Esophagus squamous epithelium (tissue), 5 donors: ENCODE measurements at regions not wholly inside any gene's neighbourhood (a gene's known extent, or its start where the extent isn't known, plus 50 kb on each side); places are given as distances from the start of the nearest gene placed in this dataset.

Experiments
- DNase-seq: peaks from one replicate; lab custom pipeline; 2025; lab: John Stamatoyannopoulos, UW
- H3K27ac ChIP-seq, 4 donors: fragments of 200-600 bp; sonication (generic); one replicate each; pipeline ENCODE4 v1.5.1; 2016 to 2019; ENCODE audit warnings: mild to moderate bottlenecking in 1 of 4
- H3K27me3 ChIP-seq, 4 donors: fragments of 200-600 bp; sonication (generic); 1 replicate in 3 of 4; 2 replicates in 1 of 4; pipeline versions ENCODE4 v1.5.1 to v1.6.0; 2017 to 2021; ENCODE audit warnings: antibody characterized with exemption in 1 of 4
- H3K36me3 ChIP-seq, 3 donors: fragments of 200-600 bp; sonication (generic); one replicate each; pipeline ENCODE4 v1.5.1; 2016 to 2019
- H3K4me1 ChIP-seq, 3 donors: fragments of 200-600 bp; sonication (generic); one replicate each; pipeline ENCODE4 v1.5.1; 2017 to 2019
- H3K4me3 ChIP-seq, 4 donors: fragments of 200-600 bp; sonication (generic); 1 replicate in 3 of 4; 2 replicates in 1 of 4; pipeline ENCODE4 v1.5.1; 2016 to 2019; ENCODE audit warnings: mild to moderate bottlenecking in 2 of 4, moderate library complexity in 1 of 4
- H3K9me3 ChIP-seq, 3 donors: fragments of 200-600 bp; sonication (generic); one replicate each; pipeline ENCODE4 v1.5.1; 2016 to 2019
- POLR2A ChIP-seq, 4 donors: fragments of 450-650 bp; IDR thresholded peaks; one replicate each; pipeline ENCODE4 v1.6.1; 2017; ENCODE audit warnings: antibody characterized with exemption in 4 of 4, mild to moderate bottlenecking in 4 of 4, moderate library complexity in 3 of 4
- WGBS, 2 donors: methylation state at CpG; one replicate each; pipeline ENCODE4 v1.1.5; 2018; 5-methylcytosine and 5-hydroxymethylcytosine counted together
- intact Hi-C: fragments of 100-400 bp; cut with DNase I; formaldehyde crosslinking; loops from one replicate; pipeline ENCODE4 v1.15.0; 2022
- TF ChIP-seq, protein P1 (sequence below), 6 experiments: fragments of 450-650 bp in 4 of 6; fragments of 200-600 bp in 2 of 6; sonication (generic) in 2 of 6; IDR thresholded peaks; one replicate each; pipeline ENCODE4 v1.5.1; 2016 to 2019; ENCODE audit warnings: antibody characterized with exemption in 6 of 6, mild to moderate bottlenecking in 4 of 6, moderate library complexity in 4 of 6
- donor health status: DM: yes; HTN: yes; CAD: no.

DNA sequence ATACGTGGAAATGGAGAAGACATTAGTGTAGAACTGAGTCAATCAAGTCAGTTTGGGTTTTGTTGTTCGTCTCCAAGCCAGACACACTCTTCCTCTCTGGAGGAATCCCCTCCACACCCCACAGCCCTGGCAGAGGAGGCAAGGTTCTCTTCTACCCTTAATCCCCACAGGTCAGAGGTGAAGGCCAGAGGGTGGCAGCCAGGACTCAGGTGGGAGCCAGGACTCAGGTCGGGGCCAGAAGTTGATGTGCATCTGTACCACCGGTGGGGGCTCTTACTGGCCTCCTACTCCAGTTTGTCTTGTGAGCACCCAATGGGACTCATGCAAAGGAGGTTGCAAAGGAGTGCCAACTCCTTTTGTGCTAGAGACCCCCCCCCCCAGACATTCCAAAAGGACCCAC is 126.4 kb downstream of the TBXT start:
- Histone ChIP-seq H3K27ac (no peak overlapping the region), H3K4me3 (no peak overlapping the region), H3K9me3 (no peaks in the 10 kb centered on the region), H3K4me1 (no peaks in the 10 kb centered on the region), H3K27me3 (no peaks in the 10 kb centered on the region), H3K36me3 (no peaks in the 10 kb centered on the region)
- TF ChIP-seq, protein P1, sequence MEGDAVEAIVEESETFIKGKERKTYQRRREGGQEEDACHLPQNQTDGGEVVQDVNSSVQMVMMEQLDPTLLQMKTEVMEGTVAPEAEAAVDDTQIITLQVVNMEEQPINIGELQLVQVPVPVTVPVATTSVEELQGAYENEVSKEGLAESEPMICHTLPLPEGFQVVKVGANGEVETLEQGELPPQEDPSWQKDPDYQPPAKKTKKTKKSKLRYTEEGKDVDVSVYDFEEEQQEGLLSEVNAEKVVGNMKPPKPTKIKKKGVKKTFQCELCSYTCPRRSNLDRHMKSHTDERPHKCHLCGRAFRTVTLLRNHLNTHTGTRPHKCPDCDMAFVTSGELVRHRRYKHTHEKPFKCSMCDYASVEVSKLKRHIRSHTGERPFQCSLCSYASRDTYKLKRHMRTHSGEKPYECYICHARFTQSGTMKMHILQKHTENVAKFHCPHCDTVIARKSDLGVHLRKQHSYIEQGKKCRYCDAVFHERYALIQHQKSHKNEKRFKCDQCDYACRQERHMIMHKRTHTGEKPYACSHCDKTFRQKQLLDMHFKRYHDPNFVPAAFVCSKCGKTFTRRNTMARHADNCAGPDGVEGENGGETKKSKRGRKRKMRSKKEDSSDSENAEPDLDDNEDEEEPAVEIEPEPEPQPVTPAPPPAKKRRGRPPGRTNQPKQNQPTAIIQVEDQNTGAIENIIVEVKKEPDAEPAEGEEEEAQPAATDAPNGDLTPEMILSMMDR (IDR thresholded peaks at IDR 0.05), result no peak
- no peak for TF ChIP-seq POLR2A (IDR thresholded peaks at IDR 0.05)
- DNase-seq, result no peak
- 64 to 75% methylated on average over 3 to 4 of the region's 4 CpGs for WGBS, 2 donors
- intact Hi-C loops, result no loop called here

GRCh38 chr6:166040292-166040691 is 127.4 kb downstream of the TBXT start:
- no peak for TF ChIP-seq POLR2A (IDR thresholded peaks at IDR 0.05)
- TF ChIP-seq, protein P1 (IDR thresholded peaks at IDR 0.05), result no peak
- intact Hi-C loops, result no loop called here
- H3K27me3 ChIP-seq, result no peaks in the 10 kb centered on the region
- no peaks in the 10 kb centered on the region for H3K4me1 ChIP-seq
- H3K27ac ChIP-seq, result no peak overlapping the region
- no peaks in the 10 kb centered on the region for H3K9me3 ChIP-seq
- H3K4me3 ChIP-seq, result no peak overlapping the region
- H3K36me3 ChIP-seq, result no peaks in the 10 kb centered on the region
- WGBS, 2 donors, result 29 to 31% methylated on average over 4 of the region's 4 CpGs
- DNase-seq, result no peak

GRCh38 chr6:166036316-166037095 is 131.1 kb downstream of the TBXT start:
- Histone ChIP-seq H3K27ac (no peak overlapping the region), H3K4me1 (no peaks in the 10 kb centered on the region), H3K4me3 (no peak overlapping the region), H3K9me3 (no peaks in the 10 kb centered on the region), H3K27me3 (no peaks in the 10 kb centered on the region), H3K36me3 (no peaks in the 10 kb centered on the region)
- intact Hi-C loops, result no loop called here
- no peak for TF ChIP-seq POLR2A (IDR thresholded peaks at IDR 0.05)
- TF ChIP-seq, protein P1 (IDR thresholded peaks at IDR 0.05), result no peak
- WGBS, 2 donors, result 70 to 76% methylated on average over 7 of the region's 7 CpGs
- no peak for DNase-seq

GRCh38 chr6:166032366-166033200 is 135.1 kb downstream of the TBXT start:
- DNase-seq, result no peak
- no peak overlapping the region for H3K27ac ChIP-seq
- intact Hi-C loops, result no loop called here
- H3K9me3 ChIP-seq, result no peaks in the 10 kb centered on the region
- H3K4me3 ChIP-seq, result no peak overlapping the region
- no peaks in the 10 kb centered on the region for H3K4me1 ChIP-seq
- H3K27me3 ChIP-seq, result no peaks in the 10 kb centered on the region
- TF ChIP-seq, protein P1 (IDR thresholded peaks at IDR 0.05), result no peak
- TF ChIP-seq POLR2A (IDR thresholded peaks at IDR 0.05), result no peak
- H3K36me3 ChIP-seq, result no peaks in the 10 kb centered on the region
- 43 to 64% methylated on average over 7 to 8 of the region's 9 CpGs for whole genome bisulfite sequencing, 2 donors

DNA sequence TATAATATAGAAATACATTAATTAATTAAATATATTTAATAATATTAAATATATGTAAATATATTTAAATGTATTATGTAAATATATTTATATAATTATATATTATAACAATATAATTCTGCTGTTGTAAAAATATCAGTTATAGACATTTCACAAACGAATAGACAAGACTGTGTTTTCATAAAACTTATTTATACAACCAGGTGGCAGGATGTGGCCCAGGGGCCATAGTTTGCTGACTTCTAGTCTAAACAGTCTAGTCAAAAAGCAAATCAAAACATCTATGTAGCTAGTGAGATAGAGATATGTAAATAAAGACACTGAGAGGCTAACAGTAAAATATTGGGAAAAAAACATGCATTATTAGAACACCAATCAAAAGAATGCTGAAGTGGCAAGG is 136.4 kb downstream of the TBXT start:
- H3K36me3 ChIP-seq, result no peaks in the 10 kb centered on the region
- no peaks in the 10 kb centered on the region for H3K4me1 ChIP-seq
- no peak overlapping the region for H3K27ac ChIP-seq
- DNase-seq, result no peak
- no peaks in the 10 kb centered on the region for H3K9me3 ChIP-seq
- intact Hi-C loops, result no loop called here
- TF ChIP-seq, protein P1 (IDR thresholded peaks at IDR 0.05), result no peak
- TF ChIP-seq POLR2A (IDR thresholded peaks at IDR 0.05), result no peak
- WGBS, 2 donors, result 42 to 68% methylated on average over 1 of the region's 1 CpG
- no peak overlapping the region for H3K4me3 ChIP-seq
- H3K27me3 ChIP-seq, result no peaks in the 10 kb centered on the region
